Panc1 (cell line): ENCODE measurements at regions not wholly inside any gene's neighbourhood (a gene's known extent, or its start where the extent isn't known, plus 50 kb on each side); places are given as distances from the start of the nearest gene placed in this dataset.

Experiments
- TCF7L2 ChIP-seq: IDR thresholded peaks from 2 replicates; pipeline ENCODE4 v1.6.1; 2011; ENCODE audit warnings: mild to moderate bottlenecking, low read depth, low read length, inconsistent platforms
- TF ChIP-seq, protein P1 (sequence below): fragments of 450-650 bp; IDR thresholded peaks from 2 replicates; pipeline ENCODE4 v1.5.1; 2017; ENCODE audit warnings: mild to moderate bottlenecking

DNA sequence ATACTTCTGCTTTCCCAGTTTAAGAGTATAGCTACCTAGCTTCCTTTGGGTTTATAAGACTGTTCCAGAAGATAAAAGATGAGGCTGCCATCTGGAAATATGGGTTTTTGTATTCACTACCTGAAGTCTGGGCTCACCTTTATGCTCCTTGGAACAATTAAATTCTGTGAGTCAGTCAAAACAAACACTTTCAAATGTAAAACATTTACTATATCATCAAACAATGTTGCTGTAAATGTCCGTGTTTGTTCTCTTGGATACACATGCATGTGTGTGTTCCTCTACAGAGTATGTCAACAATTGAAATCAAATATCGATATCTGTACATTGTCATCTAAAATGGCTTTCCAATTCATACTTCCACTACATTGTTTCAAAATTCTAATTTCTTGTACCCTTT is 525.6 kb downstream of the MDFIC start:
- TF ChIP-seq TCF7L2 = no peak
- TF ChIP-seq, protein P1, sequence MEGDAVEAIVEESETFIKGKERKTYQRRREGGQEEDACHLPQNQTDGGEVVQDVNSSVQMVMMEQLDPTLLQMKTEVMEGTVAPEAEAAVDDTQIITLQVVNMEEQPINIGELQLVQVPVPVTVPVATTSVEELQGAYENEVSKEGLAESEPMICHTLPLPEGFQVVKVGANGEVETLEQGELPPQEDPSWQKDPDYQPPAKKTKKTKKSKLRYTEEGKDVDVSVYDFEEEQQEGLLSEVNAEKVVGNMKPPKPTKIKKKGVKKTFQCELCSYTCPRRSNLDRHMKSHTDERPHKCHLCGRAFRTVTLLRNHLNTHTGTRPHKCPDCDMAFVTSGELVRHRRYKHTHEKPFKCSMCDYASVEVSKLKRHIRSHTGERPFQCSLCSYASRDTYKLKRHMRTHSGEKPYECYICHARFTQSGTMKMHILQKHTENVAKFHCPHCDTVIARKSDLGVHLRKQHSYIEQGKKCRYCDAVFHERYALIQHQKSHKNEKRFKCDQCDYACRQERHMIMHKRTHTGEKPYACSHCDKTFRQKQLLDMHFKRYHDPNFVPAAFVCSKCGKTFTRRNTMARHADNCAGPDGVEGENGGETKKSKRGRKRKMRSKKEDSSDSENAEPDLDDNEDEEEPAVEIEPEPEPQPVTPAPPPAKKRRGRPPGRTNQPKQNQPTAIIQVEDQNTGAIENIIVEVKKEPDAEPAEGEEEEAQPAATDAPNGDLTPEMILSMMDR = no peak
